ENCODE measurements at regions not wholly inside any gene's neighbourhood (a gene's known extent, or its start where the extent isn't known, plus 50 kb on each side); places are given as distances from the start of the nearest gene placed in this dataset.
"Not testable (repeated sequence)": the region's sequence is repeated elsewhere in the genome, so short reads cannot be mapped to it uniquely, and the experiment has no call there.

DNA sequence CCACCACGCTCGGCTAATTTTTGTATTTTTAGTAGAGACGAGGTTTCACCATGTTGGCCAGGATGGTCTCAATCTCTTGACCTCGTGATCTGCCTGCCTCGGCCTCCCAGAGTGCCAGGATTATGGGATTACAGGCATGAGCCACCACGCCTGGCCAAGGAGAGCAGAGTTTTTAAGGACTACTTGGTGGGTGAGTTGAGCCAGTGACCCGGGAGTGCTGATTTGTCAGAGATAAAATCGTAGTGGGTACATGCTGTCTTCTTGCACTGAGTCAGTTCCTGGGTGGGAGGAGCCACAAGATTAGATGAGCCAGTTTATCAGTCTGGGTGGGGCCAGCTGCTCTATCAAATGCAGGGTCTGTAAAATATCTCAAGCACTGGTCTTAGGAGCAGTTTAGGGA, 361.7 kb downstream of the TYW1 start:
- H4K8ac ChIP-seq (ENCODE audit: low read length); H2BK12ac ChIP-seq (ENCODE audit: low read length in 2 of 2); H3K27me3 ChIP-seq (ENCODE audit: control insufficient read depth in 1 of 2, insufficient read depth in 1 of 2, low read length in 2 of 2); H3K9me3 ChIP-seq (ENCODE audit: control insufficient read depth, low read length); DNase-seq; H3K36me3 ChIP-seq (ENCODE audit: control insufficient read depth in 1 of 2, insufficient read depth in 2 of 2, low read depth in 1 of 2, low read length in 2 of 2); H3K18ac ChIP-seq (ENCODE audit: low read depth in 1 of 2, low read length in 2 of 2); H2BK120ac ChIP-seq (ENCODE audit: low read depth, low read length); H3K4ac ChIP-seq (ENCODE audit: low read depth in 1 of 2, low read length in 2 of 2); H3K4me3 ChIP-seq (ENCODE audit: insufficient read depth in 1 of 2, low read depth in 1 of 2, low read length in 2 of 2); H3K14ac ChIP-seq (ENCODE audit: low read length in 2 of 2); H3K79me1 ChIP-seq (replicated peaks; ENCODE audit: low read length, poor library complexity, severe bottlenecking); H3K9ac ChIP-seq (ENCODE audit: low read length); H3K4me2 ChIP-seq (ENCODE audit: low read length, poor library complexity, severe bottlenecking); H3K4me1 ChIP-seq (ENCODE audit: control insufficient read depth, insufficient read depth, low read depth, low read length); H2BK15ac ChIP-seq (ENCODE audit: low read depth, poor library complexity, severe bottlenecking); H2BK5ac ChIP-seq (ENCODE audit: low read depth, low read length, poor library complexity, severe bottlenecking); H3K27ac ChIP-seq (ENCODE audit: low read length, poor library complexity, severe bottlenecking); H2AFZ ChIP-seq (ENCODE audit: low read depth, low read length); H2AK5ac ChIP-seq (ENCODE audit: low read length, severe bottlenecking); H4K91ac ChIP-seq (ENCODE audit: low read length); H3K23ac ChIP-seq (ENCODE audit: low read length in 2 of 2): not testable (repeated sequence)
- 66% methylated on average over 8 of the region's 8 CpGs for WGBS

DNA sequence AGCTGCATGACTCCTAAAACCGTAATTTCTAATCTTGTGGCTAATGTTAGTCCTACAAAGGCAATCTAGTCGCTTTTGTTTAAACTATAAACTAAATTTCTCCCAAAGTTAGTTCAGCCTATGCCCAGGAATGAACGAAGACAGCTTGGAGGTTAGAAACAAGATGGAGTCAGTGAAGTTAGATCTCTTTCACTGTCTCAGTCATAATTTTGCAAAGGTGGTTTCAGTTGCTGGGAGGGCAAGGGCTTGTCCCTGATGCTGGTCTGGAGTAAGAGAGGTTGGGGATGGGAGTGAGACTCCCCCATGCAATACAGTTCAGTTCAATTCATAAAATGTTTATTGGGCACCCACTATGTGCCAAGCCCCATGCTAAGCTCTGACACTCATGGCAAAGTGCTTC, 362.1 kb downstream of the TYW1 start:
- not testable (repeated sequence) for H3K27me3 ChIP-seq (ENCODE audit: control insufficient read depth in 1 of 2, insufficient read depth in 1 of 2, low read length in 2 of 2); H3K4me3 ChIP-seq (ENCODE audit: insufficient read depth in 1 of 2, low read depth in 1 of 2, low read length in 2 of 2); DNase-seq; H3K18ac ChIP-seq (ENCODE audit: low read depth in 1 of 2, low read length in 2 of 2); H3K36me3 ChIP-seq (ENCODE audit: control insufficient read depth in 1 of 2, insufficient read depth in 2 of 2, low read depth in 1 of 2, low read length in 2 of 2); H3K9me3 ChIP-seq (ENCODE audit: control insufficient read depth, low read length); H3K4ac ChIP-seq (ENCODE audit: low read depth in 1 of 2, low read length in 2 of 2); H3K9ac ChIP-seq (ENCODE audit: low read length); H3K14ac ChIP-seq (ENCODE audit: low read length in 2 of 2); H3K23ac ChIP-seq (ENCODE audit: low read length in 2 of 2); H2BK15ac ChIP-seq (ENCODE audit: low read depth, poor library complexity, severe bottlenecking); H2AFZ ChIP-seq (ENCODE audit: low read depth, low read length); H4K91ac ChIP-seq (ENCODE audit: low read length); H2BK5ac ChIP-seq (ENCODE audit: low read depth, low read length, poor library complexity, severe bottlenecking); H4K8ac ChIP-seq (ENCODE audit: low read length); H2AK5ac ChIP-seq (ENCODE audit: low read length, severe bottlenecking); H2BK120ac ChIP-seq (ENCODE audit: low read depth, low read length); H3K79me1 ChIP-seq (replicated peaks; ENCODE audit: low read length, poor library complexity, severe bottlenecking); H3K4me1 ChIP-seq (ENCODE audit: control insufficient read depth, insufficient read depth, low read depth, low read length); H3K27ac ChIP-seq (ENCODE audit: low read length, poor library complexity, severe bottlenecking); H3K4me2 ChIP-seq (ENCODE audit: low read length, poor library complexity, severe bottlenecking); H2BK12ac ChIP-seq (ENCODE audit: low read length in 2 of 2)
- WGBS: 100% methylated on average over 1 of the region's 3 CpGs

DNA sequence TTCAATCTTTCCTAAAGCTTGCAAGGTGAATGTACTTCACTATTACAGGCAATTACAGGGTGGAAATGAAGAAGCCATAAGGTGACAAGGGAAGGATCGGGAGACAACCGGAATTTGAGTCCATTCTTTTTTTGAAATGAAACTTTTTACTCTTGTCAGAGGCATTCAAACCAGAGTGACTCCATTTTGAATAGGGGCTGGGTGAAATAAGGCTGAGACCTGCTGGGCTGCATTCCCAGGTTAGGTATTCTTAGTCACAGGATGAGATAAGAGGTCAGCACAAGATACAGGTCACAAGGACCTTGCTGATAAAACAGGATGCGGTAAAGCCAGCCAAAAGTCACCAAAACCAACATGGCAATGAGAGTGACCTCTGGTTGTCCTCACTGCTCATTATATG, 363.3 kb downstream of the TYW1 start:
- Histone ChIP-seq H3K9ac (ENCODE audit: low read length) (no peak overlapping the region), H2AK5ac (ENCODE audit: low read length, severe bottlenecking) (no peak overlapping the region), H3K4me1 (ENCODE audit: control insufficient read depth, insufficient read depth, low read depth, low read length) (no peaks in the 10 kb centered on the region), H3K18ac (ENCODE audit: low read depth in 1 of 2, low read length in 2 of 2) (no peak overlapping the region), H2BK5ac (ENCODE audit: low read depth, low read length, poor library complexity, severe bottlenecking) (no peak overlapping the region), H2BK120ac (ENCODE audit: low read depth, low read length) (no peak overlapping the region), H3K27ac (ENCODE audit: low read length, poor library complexity, severe bottlenecking) (no peak overlapping the region), H3K27me3 (ENCODE audit: control insufficient read depth in 1 of 2, insufficient read depth in 1 of 2, low read length in 2 of 2) (peaks cover 0 to 2% of the 10 kb centered on the region in 2 experiments), H3K36me3 (ENCODE audit: control insufficient read depth in 1 of 2, insufficient read depth in 2 of 2, low read depth in 1 of 2, low read length in 2 of 2) (no peaks in the 10 kb centered on the region), H3K23ac (ENCODE audit: low read length in 2 of 2) (no peak overlapping the region), H3K4me2 (ENCODE audit: low read length, poor library complexity, severe bottlenecking) (no peak overlapping the region), H3K4ac (ENCODE audit: low read depth in 1 of 2, low read length in 2 of 2) (no peak overlapping the region), H2AFZ (ENCODE audit: low read depth, low read length) (no peak overlapping the region), H3K14ac (ENCODE audit: low read length in 2 of 2) (no peak overlapping the region), H3K79me1 (replicated peaks; ENCODE audit: low read length, poor library complexity, severe bottlenecking) (no peaks in the 10 kb centered on the region), H2BK12ac (ENCODE audit: low read length in 2 of 2) (no peak overlapping the region), H3K9me3 (ENCODE audit: control insufficient read depth, low read length) (peaks cover 8% of the 10 kb centered on the region), H4K8ac (ENCODE audit: low read length) (no peak overlapping the region), H2BK15ac (ENCODE audit: low read depth, poor library complexity, severe bottlenecking) (no peak overlapping the region), H4K91ac (ENCODE audit: low read length) (no peak overlapping the region), H3K4me3 (ENCODE audit: insufficient read depth in 1 of 2, low read depth in 1 of 2, low read length in 2 of 2) (no peak overlapping the region)
- WGBS: 70% methylated on average over 2 of the region's 3 CpGs
- DNase-seq: no peak

DNA sequence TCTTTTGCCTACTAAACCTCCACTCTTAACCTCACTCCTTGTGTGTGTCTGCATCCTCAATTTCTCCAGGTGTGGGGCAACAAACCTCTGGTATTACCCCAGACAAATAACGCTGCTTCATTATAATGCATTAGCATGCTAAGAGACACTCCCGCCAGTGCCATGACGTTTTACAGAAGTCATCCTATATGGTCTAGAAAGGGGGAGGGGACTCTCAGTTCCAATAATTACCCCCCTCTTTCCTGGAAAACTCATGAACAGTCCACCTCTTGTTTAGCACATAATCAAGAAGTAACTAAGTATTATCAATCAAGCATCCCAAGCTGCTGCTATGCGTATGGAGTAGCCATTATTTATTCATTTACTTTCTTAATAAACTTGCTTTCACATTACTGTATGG, 364.5 kb downstream of the TYW1 start:
- H3K4ac ChIP-seq (ENCODE audit: low read depth in 1 of 2, low read length in 2 of 2): no peak overlapping the region
- H3K4me3 ChIP-seq (ENCODE audit: insufficient read depth in 1 of 2, low read depth in 1 of 2, low read length in 2 of 2): no peak overlapping the region
- H4K91ac ChIP-seq (ENCODE audit: low read length): no peak overlapping the region
- H3K14ac ChIP-seq (ENCODE audit: low read length in 2 of 2): no peak overlapping the region
- no peak overlapping the region for H2AFZ ChIP-seq (ENCODE audit: low read depth, low read length)
- no peak overlapping the region for H2BK120ac ChIP-seq (ENCODE audit: low read depth, low read length)
- H2BK12ac ChIP-seq (ENCODE audit: low read length in 2 of 2): no peak overlapping the region
- H2BK15ac ChIP-seq (ENCODE audit: low read depth, poor library complexity, severe bottlenecking): no peak overlapping the region
- WGBS: 82% methylated on average over 4 of the region's 4 CpGs
- H3K23ac ChIP-seq (ENCODE audit: low read length in 2 of 2): no peak overlapping the region
- H3K9me3 ChIP-seq (ENCODE audit: control insufficient read depth, low read length): peaks cover 8% of the 10 kb centered on the region
- H4K8ac ChIP-seq (ENCODE audit: low read length): no peak overlapping the region
- H3K9ac ChIP-seq (ENCODE audit: low read length): no peak overlapping the region
- no peaks in the 10 kb centered on the region for H3K36me3 ChIP-seq (ENCODE audit: control insufficient read depth in 1 of 2, insufficient read depth in 2 of 2, low read depth in 1 of 2, low read length in 2 of 2)
- no peak for DNase-seq
- no peaks in the 10 kb centered on the region for H3K4me1 ChIP-seq (ENCODE audit: control insufficient read depth, insufficient read depth, low read depth, low read length)
- peaks cover 0 to 2% of the 10 kb centered on the region in 2 experiments for H3K27me3 ChIP-seq (ENCODE audit: control insufficient read depth in 1 of 2, insufficient read depth in 1 of 2, low read length in 2 of 2)
- H2AK5ac ChIP-seq (ENCODE audit: low read length, severe bottlenecking): no peak overlapping the region
- no peaks in the 10 kb centered on the region for H3K79me1 ChIP-seq (replicated peaks; ENCODE audit: low read length, poor library complexity, severe bottlenecking)
- H3K27ac ChIP-seq (ENCODE audit: low read length, poor library complexity, severe bottlenecking): no peak overlapping the region
- H2BK5ac ChIP-seq (ENCODE audit: low read depth, low read length, poor library complexity, severe bottlenecking): no peak overlapping the region
- H3K18ac ChIP-seq (ENCODE audit: low read depth in 1 of 2, low read length in 2 of 2): no peak overlapping the region
- H3K4me2 ChIP-seq (ENCODE audit: low read length, poor library complexity, severe bottlenecking): no peak overlapping the region
